Activated T-cell treated with anti-CD3 and anti-CD28 coated beads for 48 hours (primary cell): ENCODE measurements at regions not wholly inside any gene's neighbourhood (a gene's known extent, or its start where the extent isn't known, plus 50 kb on each side); places are given as distances from the start of the nearest gene placed in this dataset.
A peak's percentile ranks its signal among the peaks of the same experiment; 100 is the strongest.

Experiments used
- DNase-seq: peaks from one replicate; pipeline ENCODE4 v3.0.0-alpha.2; 2020; ENCODE audit warnings: low read depth

GRCh38 chr3:42037318-42037945, 53.7 kb upstream of the TRAK1 start:
- DNase-seq = no peak

GRCh38 chr3:42036483-42036823, 54.7 kb upstream of the TRAK1 start:
- no peak for DNase-seq

GRCh38 chr3:42035816-42036482, 55.2 kb upstream of the TRAK1 start:
- DNase-seq = no peak

GRCh38 chr3:42035007-42035406, 56.1 kb upstream of the TRAK1 start:
- DNase-seq = no peak

- DNase-seq = no peak
Measured at GRCh38 chr3:42033741-42034140, 57.4 kb upstream of the TRAK1 start.

GRCh38 chr3:42032693-42033349, 58.3 kb upstream of the TRAK1 start:
- no peak for DNase-seq

- DNase-seq = no peak
Measured at GRCh38 chr3:42031808-42032480, 59.2 kb upstream of the TRAK1 start.

- no peak for DNase-seq
Measured at GRCh38 chr3:42028474-42028873, 62.7 kb upstream of the TRAK1 start.

GRCh38 chr3:42027571-42027970, 63.6 kb upstream of the TRAK1 start:
- no peak for DNase-seq

- no peak for DNase-seq
Measured at GRCh38 chr3:42025370-42026138, 63.7 kb upstream of the ULK4 start.

- DNase-seq = no peak
Measured at GRCh38 chr3:42024591-42025351, 62.9 kb upstream of the ULK4 start.

- peak; percentile 39 for DNase-seq
Measured at GRCh38 chr3:42023380-42023779, 61.5 kb upstream of the ULK4 start.

- DNase-seq = no peak
Measured at GRCh38 chr3:42022355-42022754, 60.5 kb upstream of the ULK4 start.

- no peak for DNase-seq
Measured at GRCh38 chr3:42020684-42021307, 58.9 kb upstream of the ULK4 start.

- DNase-seq = no peak
Measured at GRCh38 chr3:42019953-42020260, 58.0 kb upstream of the ULK4 start.

GRCh38 chr3:42019144-42019952, 57.4 kb upstream of the ULK4 start:
- DNase-seq = no peak

- DNase-seq = no peak
Measured at GRCh38 chr3:42014921-42015533, 53.1 kb upstream of the ULK4 start.

GRCh38 chr3:42014458-42014920, 52.6 kb upstream of the ULK4 start:
- no peak for DNase-seq

GRCh38 chr3:42013691-42014457, 52.0 kb upstream of the ULK4 start:
- DNase-seq = peak; percentile 22
